ENCODE measurements at regions not wholly inside any gene's neighbourhood (a gene's known extent, or its start where the extent isn't known, plus 50 kb on each side); places are given as distances from the start of the nearest gene placed in this dataset.

GRCh38 chr12:131589966-131590365 is 120.9 kb upstream of the SFSWAP start:
- DNase-seq (ENCODE audit: low read depth): no peak
- no peak overlapping the region for H3K4me3 ChIP-seq (ENCODE audit: low read depth, low read length)
- TF ChIP-seq CTCF (IDR thresholded peaks at IDR 0.05; ENCODE audit: control insufficient read depth, extremely low read depth, insufficient read depth): no peak

GRCh38 chr12:131591136-131591535 is 119.8 kb upstream of the SFSWAP start:
- no peak for TF ChIP-seq CTCF (IDR thresholded peaks at IDR 0.05; ENCODE audit: control insufficient read depth, extremely low read depth, insufficient read depth)

GRCh38 chr12:131591714-131592709 is 118.9 kb upstream of the SFSWAP start:
- no peak for DNase-seq (ENCODE audit: low read depth)
- no peak for TF ChIP-seq CTCF (IDR thresholded peaks at IDR 0.05; ENCODE audit: control insufficient read depth, extremely low read depth, insufficient read depth)
- no peak overlapping the region for H3K4me3 ChIP-seq (ENCODE audit: low read depth, low read length)

More at GRCh38 chr12:131591136-131591535, 119.8 kb upstream of the SFSWAP start:
- H3K4me3 ChIP-seq (ENCODE audit: low read depth, low read length): no peak overlapping the region
- no peak for DNase-seq (ENCODE audit: low read depth)

GRCh38 chr12:131592972-131593371 is 117.9 kb upstream of the SFSWAP start:
- no peak overlapping the region for H3K4me3 ChIP-seq (ENCODE audit: low read depth, low read length)
- DNase-seq (ENCODE audit: low read depth): no peak
- no peak for TF ChIP-seq CTCF (IDR thresholded peaks at IDR 0.05; ENCODE audit: control insufficient read depth, extremely low read depth, insufficient read depth)

GRCh38 chr12:131593406-131593805 is 117.5 kb upstream of the SFSWAP start:
- H3K4me3 ChIP-seq (ENCODE audit: low read depth, low read length): no peak overlapping the region
- no peak for DNase-seq (ENCODE audit: low read depth)
- TF ChIP-seq CTCF (IDR thresholded peaks at IDR 0.05; ENCODE audit: control insufficient read depth, extremely low read depth, insufficient read depth): no peak

- no peak for TF ChIP-seq CTCF (IDR thresholded peaks at IDR 0.05; ENCODE audit: control insufficient read depth, extremely low read depth, insufficient read depth)
- no peak for DNase-seq (ENCODE audit: low read depth)
- H3K4me3 ChIP-seq (ENCODE audit: low read depth, low read length): no peak overlapping the region
These were observed 114.8 kb upstream of the SFSWAP start for GRCh38 chr12:131596115-131596514.

Data from LNCaP clone FGC (cell line).